HepG2 (cell line): ENCODE measurements at regions not wholly inside any gene's neighbourhood (a gene's known extent, or its start where the extent isn't known, plus 50 kb on each side); places are given as distances from the start of the nearest gene placed in this dataset.

Experiments
- ATAC-seq: fragments of 200-7000 bp; cut with Tn5 transposase; 3 replicates; pipeline ENCODE4 v1.9.1; 2020; ENCODE audit warnings: mild to moderate bottlenecking, moderate library complexity
- BruUV-seq: library from RNA; stranded (reverse); fragments of 400-500 nt; replicated peaks from 2 replicates; lab custom pipeline; 2021; lab: Mats Ljungman, UMichigan
- CTCF ChIA-PET: fragments of 300-600 bp; formaldehyde crosslinking; extraction: SDS; loops from one replicate; lab custom pipeline; 2021; ENCODE audit warnings: low total read pairs, inconsistent platforms, low intra/inter-chr PET ratio; lab: Yijun Ruan, JAX
- POLR2A ChIA-PET: fragments of 350-600 bp; sonication (Branson Sonifier 250); formaldehyde crosslinking; loops from one replicate; lab custom pipeline; 2020; ENCODE audit warnings: antibody characterized with exemption, inconsistent platforms; lab: Yijun Ruan, JAX
- DNase-seq: peaks from one replicate; pipeline ENCODE4 v3.0.0-alpha.2; 2015; ENCODE audit warnings: low spot score
- FAIRE-seq: peaks from 3 replicates; lab custom pipeline; 2011; peaks lifted over from hg19 to GRCh38; lab: Jason Lieb, UNC
- H2AFZ ChIP-seq: one replicate; pipeline ENCODE4 v1.6.1; 2011; ENCODE audit warnings: low read length, inconsistent platforms
- H3K27ac ChIP-seq: fragments of 300-600 bp; 3 replicates; pipeline ENCODE4 v1.8.0; 2011; ENCODE audit warnings: mixed run types, mild to moderate bottlenecking, mixed read lengths, low read length, inconsistent platforms; ENCODE audit not compliant: insufficient read depth; ENCODE audit errors: extremely low read length
- H3K27me3 ChIP-seq, 2 experiments: fragments of 200-600 bp in 1 of 2; 2 replicates in 1 of 2; 3 replicates in 1 of 2; pipeline versions ENCODE4 v1.6.0 to v1.8.0; 2011; ENCODE audit warnings: low read length in 2 of 2, mild to moderate bottlenecking in 2 of 2, moderate library complexity in 2 of 2, inconsistent platforms in 1 of 2; ENCODE audit not compliant: insufficient read depth in 2 of 2, control insufficient read depth in 1 of 2
- H3K36me3 ChIP-seq, 2 experiments: fragments of 200-600 bp in 1 of 2; replicated peaks in 1 of 2; 2 replicates in 1 of 2; 3 replicates in 1 of 2; pipeline versions ENCODE4 v1.5.1 to v1.8.0; 2011; ENCODE audit warnings: low read length in 2 of 2, inconsistent platforms in 1 of 2; ENCODE audit not compliant: insufficient read depth in 2 of 2, control insufficient read depth in 1 of 2
- H3K4me1 ChIP-seq: 2 replicates; pipeline ENCODE4 v1.5.1; 2012; ENCODE audit warnings: low read length, inconsistent platforms; ENCODE audit not compliant: insufficient read depth
- H3K4me2 ChIP-seq: 2 replicates; pipeline ENCODE4 v1.6.0; 2011; ENCODE audit warnings: low read depth, low read length, inconsistent platforms
- H3K4me3 ChIP-seq, 3 experiments: fragments of 200-600 bp in 1 of 3; sonication (generic), shearing (Covaris generic) in 1 of 3; replicated peaks in 1 of 3; 2 replicates each; pipeline ENCODE4 v1.5.1; 2011 to 2016; ENCODE audit warnings: low read length in 3 of 3, inconsistent platforms in 2 of 3, low read depth in 2 of 3, mild to moderate bottlenecking in 2 of 3, control low read depth in 1 of 3, mixed read lengths in 1 of 3; ENCODE audit not compliant: insufficient read depth in 1 of 3
- H3K79me2 ChIP-seq: one replicate; pipeline ENCODE4 v1.6.1; 2011; ENCODE audit warnings: low read length, inconsistent platforms; ENCODE audit not compliant: insufficient read depth
- H3K9ac ChIP-seq: 2 replicates; pipeline ENCODE4 v1.6.0; 2011; ENCODE audit warnings: mild to moderate bottlenecking, low read depth, low read length, inconsistent platforms; ENCODE audit not compliant: insufficient read depth
- H3K9me3 ChIP-seq: 2 replicates; pipeline ENCODE4 v1.5.1; 2012; ENCODE audit warnings: mild to moderate bottlenecking, low read length
- H4K20me1 ChIP-seq: 2 replicates; pipeline ENCODE4 v1.6.0; 2011; ENCODE audit warnings: inconsistent platforms, mild to moderate bottlenecking, low read length, moderate library complexity; ENCODE audit not compliant: insufficient read depth
- BHLHE40 ChIP-seq: IDR thresholded peaks from 2 replicates; pipeline ENCODE4 v1.6.1; 2011; ENCODE audit warnings: low read length, improper control_type of control experiment
- CREB1 ChIP-seq, 2 experiments: fragments of 450-650 bp in 1 of 2; IDR thresholded peaks; 2 replicates each; pipeline ENCODE4 v1.6.1; 2016 to 2017; ENCODE audit warnings: control low read depth in 1 of 2, mild to moderate bottlenecking in 1 of 2, missing compliant biosample characterization in 1 of 2, missing genetic modification characterization in 1 of 2
- LCORL ChIP-seq, 2 experiments: fragments of 450-650 bp in 1 of 2; sonication (generic) in 1 of 2; formaldehyde crosslinking in 1 of 2; IDR thresholded peaks; 2 replicates each; pipeline versions ENCODE4 v1.5.0 to v1.6.1; 2017 to 2020; ENCODE audit warnings: antibody characterized with exemption in 1 of 2, missing genetic modification reagents in 1 of 2
- PHF5A ChIP-seq: IDR thresholded peaks from one replicate; pipeline ENCODE4 v1.6.1; 2018; ENCODE audit warnings: low read depth, missing genetic modification reagents; ENCODE audit not compliant: unreplicated experiment
- SUZ12 ChIP-seq: fragments of 150-350 bp; IDR thresholded peaks from 2 replicates; pipeline ENCODE4 v1.6.1; 2014; ENCODE audit warnings: low read depth, low read length
- WGBS: methylation state at CpG from one replicate; pipeline ENCODE4 v1.1.6; 2017; ENCODE audit warnings: low lambda C conversion rate; 5-methylcytosine and 5-hydroxymethylcytosine counted together
- in situ Hi-C: cut with HindIII; loops from 2 replicates; pipeline ENCODE4 v1.10.0; 2017; ENCODE audit warnings: low pct_unique_long_range_greater_than_20kb; ENCODE audit not compliant: extremely low pct_ligation_motif_present
- intact Hi-C: fragments of 100-400 bp; cut with micrococcal nuclease; formaldehyde crosslinking; loops from one replicate; pipeline ENCODE4 v1.10.0; 2022; ENCODE audit not compliant: unreplicated experiment
- TF ChIP-seq, protein P1 (sequence below): sonication (generic); formaldehyde crosslinking; IDR thresholded peaks from 2 replicates; pipeline ENCODE4 v1.5.0; 2020; ENCODE audit warnings: mild to moderate bottlenecking, missing genetic modification reagents
- TF ChIP-seq, protein P2 (sequence below): sonication (generic); formaldehyde crosslinking; IDR thresholded peaks from 2 replicates; pipeline ENCODE4 v1.9.0; 2021; ENCODE audit warnings: missing genetic modification reagents, mild to moderate bottlenecking, borderline replicate concordance

DNA sequence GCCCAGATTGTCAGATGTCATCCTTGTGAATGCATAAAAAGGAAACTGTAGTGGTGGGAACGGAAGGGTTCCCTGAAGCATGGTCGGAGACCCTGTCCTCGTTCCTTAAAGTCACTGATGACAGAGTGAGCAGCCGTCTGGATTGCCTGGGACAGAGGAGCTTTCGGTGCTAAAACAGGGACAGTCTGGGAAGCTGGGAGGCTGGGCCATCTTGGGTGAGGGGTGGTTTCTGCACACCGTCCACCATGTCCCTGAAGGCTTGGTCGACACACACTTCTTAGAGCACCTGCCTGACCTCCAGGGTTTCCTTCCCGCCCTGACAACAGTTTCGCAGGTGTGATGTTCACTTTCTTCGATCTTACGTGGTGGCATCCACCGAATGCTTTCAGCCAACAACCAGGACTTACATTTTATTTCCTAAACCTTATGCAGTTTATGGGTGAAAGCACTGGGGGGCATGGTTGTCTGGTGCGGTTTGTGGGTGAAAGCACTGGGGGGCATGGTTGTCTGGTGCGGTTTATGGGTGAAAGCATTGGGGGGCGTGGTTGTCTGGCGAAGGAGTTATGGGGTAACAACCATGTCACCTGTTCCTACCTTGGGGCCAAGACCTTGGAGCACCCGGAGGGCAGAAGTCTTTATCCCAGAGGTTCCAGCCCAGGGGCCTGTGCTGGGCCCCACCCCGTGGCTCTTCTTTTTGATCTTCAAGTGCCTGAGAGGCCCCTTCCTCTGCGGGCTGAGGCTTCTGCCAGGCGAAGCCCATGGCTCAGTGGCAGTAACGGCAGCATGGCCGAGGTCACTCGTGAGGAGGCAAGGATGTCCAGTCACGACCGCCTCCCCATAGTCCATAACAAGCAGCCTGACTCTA, 81.7 kb upstream of the FRMD1 start:
- ChIA-PET POLR2A (no interaction called here), CTCF (no interaction called here)
- ATAC-seq = no peak
- H3K36me3 ChIP-seq = no peaks in the 10 kb centered on the region
- H3K27ac ChIP-seq = no peak overlapping the region
- no peak overlapping the region for H2AFZ ChIP-seq
- no peak overlapping the region for H3K4me2 ChIP-seq
- peaks cover 7 to 29% of the 10 kb centered on the region in 2 experiments; a peak in 4 of 5 replicates for H3K27me3 ChIP-seq
- FAIRE-seq = no peak
- in situ Hi-C loops (no loop called here), intact Hi-C loops (no loop called here)
- no peaks in the 10 kb centered on the region for H3K9me3 ChIP-seq
- H4K20me1 ChIP-seq = no peaks in the 10 kb centered on the region
- H3K9ac ChIP-seq = no peak overlapping the region
- no peak for DNase-seq
- WGBS = 54% methylated on average over 24 of the region's 25 CpGs
- TF ChIP-seq CREB1 (IDR thresholded peaks at IDR 0.05) (no peak), CREB1 (CRISPR knock-in tag; IDR thresholded peaks at IDR 0.05) (no peak), SUZ12 (no peak), BHLHE40 (no peak), LCORL (IDR thresholded peaks at IDR 0.05) (no peak), LCORL (CRISPR knock-in tag; IDR thresholded peaks at IDR 0.05) (no peak), PHF5A (no peak)
- TF ChIP-seq, protein P1, sequence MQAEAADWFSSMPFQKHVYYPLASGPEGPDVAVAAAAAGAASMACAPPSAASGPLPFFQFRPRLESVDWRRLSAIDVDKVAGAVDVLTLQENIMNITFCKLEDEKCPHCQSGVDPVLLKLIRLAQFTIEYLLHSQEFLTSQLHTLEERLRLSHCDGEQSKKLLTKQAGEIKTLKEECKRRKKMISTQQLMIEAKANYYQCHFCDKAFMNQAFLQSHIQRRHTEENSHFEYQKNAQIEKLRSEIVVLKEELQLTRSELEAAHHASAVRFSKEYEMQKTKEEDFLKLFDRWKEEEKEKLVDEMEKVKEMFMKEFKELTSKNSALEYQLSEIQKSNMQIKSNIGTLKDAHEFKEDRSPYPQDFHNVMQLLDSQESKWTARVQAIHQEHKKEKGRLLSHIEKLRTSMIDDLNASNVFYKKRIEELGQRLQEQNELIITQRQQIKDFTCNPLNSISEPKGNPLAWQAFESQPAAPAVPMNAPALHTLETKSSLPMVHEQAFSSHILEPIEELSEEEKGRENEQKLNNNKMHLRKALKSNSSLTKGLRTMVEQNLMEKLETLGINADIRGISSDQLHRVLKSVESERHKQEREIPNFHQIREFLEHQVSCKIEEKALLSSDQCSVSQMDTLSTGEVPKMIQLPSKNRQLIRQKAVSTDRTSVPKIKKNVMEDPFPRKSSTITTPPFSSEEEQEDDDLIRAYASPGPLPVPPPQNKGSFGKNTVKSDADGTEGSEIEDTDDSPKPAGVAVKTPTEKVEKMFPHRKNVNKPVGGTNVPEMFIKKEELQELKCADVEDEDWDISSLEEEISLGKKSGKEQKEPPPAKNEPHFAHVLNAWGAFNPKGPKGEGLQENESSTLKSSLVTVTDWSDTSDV (CRISPR knock-in tag) = no peak
- TF ChIP-seq, protein P2, sequence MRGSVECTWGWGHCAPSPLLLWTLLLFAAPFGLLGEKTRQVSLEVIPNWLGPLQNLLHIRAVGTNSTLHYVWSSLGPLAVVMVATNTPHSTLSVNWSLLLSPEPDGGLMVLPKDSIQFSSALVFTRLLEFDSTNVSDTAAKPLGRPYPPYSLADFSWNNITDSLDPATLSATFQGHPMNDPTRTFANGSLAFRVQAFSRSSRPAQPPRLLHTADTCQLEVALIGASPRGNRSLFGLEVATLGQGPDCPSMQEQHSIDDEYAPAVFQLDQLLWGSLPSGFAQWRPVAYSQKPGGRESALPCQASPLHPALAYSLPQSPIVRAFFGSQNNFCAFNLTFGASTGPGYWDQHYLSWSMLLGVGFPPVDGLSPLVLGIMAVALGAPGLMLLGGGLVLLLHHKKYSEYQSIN (CRISPR knock-in tag) = no peak
- H3K4me3 ChIP-seq = no peak overlapping the region
- no TSS peak for BruUV-seq
- H3K79me2 ChIP-seq = no peaks in the 10 kb centered on the region
- H3K4me1 ChIP-seq = peaks cover 19% of the 10 kb centered on the region
